GM18858 (cell line): ENCODE measurements at regions not wholly inside any gene's neighbourhood (a gene's known extent, or its start where the extent isn't known, plus 50 kb on each side); places are given as distances from the start of the nearest gene placed in this dataset.
"Not testable (repeated sequence)": the region's sequence is repeated elsewhere in the genome, so short reads cannot be mapped to it uniquely, and the experiment has no call there.

ENCODE experiments used
- ATAC-seq: cut with Tn5 transposase; IDR thresholded peaks from one replicate; pipeline ENCODE4 v1.9.1; 2021; ENCODE audit not compliant: unreplicated experiment

- no peak for ATAC-seq
These were observed 120.5 kb upstream of the RUNX1 start for GRCh38 chr21:35169574-35169973.

GRCh38 chr21:35168735-35169134 lies 119.6 kb upstream of the RUNX1 start:
- no peak for ATAC-seq

GRCh38 chr21:35164971-35165483 lies 115.9 kb upstream of the RUNX1 start:
- no peak for ATAC-seq

GRCh38 chr21:35164380-35164779 lies 115.3 kb upstream of the RUNX1 start:
- ATAC-seq = no peak

- ATAC-seq = no peak
These were observed 114.3 kb upstream of the RUNX1 start for GRCh38 chr21:35163411-35163810.

GRCh38 chr21:35162831-35163230 lies 113.7 kb upstream of the RUNX1 start:
- no peak for ATAC-seq

GRCh38 chr21:35159881-35160280 lies 110.8 kb upstream of the RUNX1 start:
- no peak for ATAC-seq

GRCh38 chr21:35157374-35157773 lies 108.3 kb upstream of the RUNX1 start:
- ATAC-seq = not testable (repeated sequence)

- ATAC-seq = no peak
These were observed 107.5 kb upstream of the RUNX1 start for GRCh38 chr21:35156293-35157278.

- no peak for ATAC-seq
These were observed 105.7 kb upstream of the RUNX1 start for GRCh38 chr21:35154788-35155187.

- no peak for ATAC-seq
These were observed 104.6 kb upstream of the RUNX1 start for GRCh38 chr21:35153671-35154070.

GRCh38 chr21:35150562-35151226 lies 101.6 kb upstream of the RUNX1 start:
- no peak for ATAC-seq

GRCh38 chr21:35149698-35150097 lies 100.6 kb upstream of the RUNX1 start:
- ATAC-seq = no peak

- ATAC-seq = no peak
These were observed 98.3 kb upstream of the RUNX1 start for GRCh38 chr21:35147439-35147838.

- no peak for ATAC-seq
These were observed 96.6 kb upstream of the RUNX1 start for GRCh38 chr21:35145626-35146233.

GRCh38 chr21:35144978-35145377 lies 95.9 kb upstream of the RUNX1 start:
- no peak for ATAC-seq

- no peak for ATAC-seq
These were observed 93.1 kb upstream of the RUNX1 start for GRCh38 chr21:35142036-35142815.

GRCh38 chr21:35139382-35139715 lies 90.2 kb upstream of the RUNX1 start:
- ATAC-seq = no peak

GRCh38 chr21:35138665-35139381 lies 89.7 kb upstream of the RUNX1 start:
- ATAC-seq = no peak

GRCh38 chr21:35136586-35137219 lies 87.6 kb upstream of the RUNX1 start:
- ATAC-seq = no peak
